IMR-90 (cell line): ENCODE measurements at regions not wholly inside any gene's neighbourhood (a gene's known extent, or its start where the extent isn't known, plus 50 kb on each side); places are given as distances from the start of the nearest gene placed in this dataset.

Experiments used
- ATAC-seq: fragments of 200-7000 bp; cut with Tn5 transposase; 2 replicates; pipeline ENCODE4 v1.9.1; 2020; ENCODE audit warnings: low read depth, mild to moderate bottlenecking, moderate library complexity
- BruUV-seq: library from RNA; stranded (reverse); fragments of 400-500 nt; replicated peaks from 2 replicates; lab custom pipeline; 2021; lab: Mats Ljungman, UMichigan
- CTCF ChIA-PET: fragments of 300-600 bp; formaldehyde crosslinking; extraction: SDS; loops from one replicate; lab custom pipeline; 2021; ENCODE audit warnings: antibody characterized with exemption; lab: Yijun Ruan, JAX
- POLR2A ChIA-PET: fragments of 300-600 bp; sonication (Branson Sonifier 250); formaldehyde crosslinking; loops from one replicate; lab custom pipeline; 2022; ENCODE audit warnings: antibody characterized with exemption; ENCODE audit not compliant: unreplicated experiment; lab: Charles Lee
- DNase-seq: peaks from one replicate; pipeline ENCODE4 v3.0.0; 2013
- H2AFZ ChIP-seq: replicated peaks from 2 replicates; pipeline ENCODE3; 2013; ENCODE audit warnings: low read length, mild to moderate bottlenecking; ENCODE audit not compliant: poor library complexity
- H2AK5ac ChIP-seq: 2 replicates; pipeline ENCODE4 v1.6.1; 2013; ENCODE audit warnings: low read depth, low read length, inconsistent platforms
- H2AK9ac ChIP-seq: replicated peaks from 2 replicates; pipeline ENCODE3; 2013; ENCODE audit warnings: mild to moderate bottlenecking, low read depth, low read length, moderate library complexity; ENCODE audit not compliant: poor library complexity
- H2BK120ac ChIP-seq: 2 replicates; pipeline ENCODE4 v1.6.1; 2013; ENCODE audit warnings: low read depth, low read length, inconsistent platforms
- H2BK15ac ChIP-seq: 3 replicates; pipeline ENCODE4 v1.6.1; 2013; ENCODE audit warnings: low read depth, low read length, inconsistent platforms
- H2BK20ac ChIP-seq: 2 replicates; pipeline ENCODE4 v1.6.1; 2013; ENCODE audit warnings: low read depth, mild to moderate bottlenecking, inconsistent platforms, low read length, moderate library complexity
- H2BK5ac ChIP-seq: 2 replicates; pipeline ENCODE4 v1.6.1; 2013; ENCODE audit warnings: mild to moderate bottlenecking, low read depth, low read length, inconsistent platforms; ENCODE audit not compliant: poor library complexity, severe bottlenecking
- H3K14ac ChIP-seq: replicated peaks from 2 replicates; pipeline ENCODE4 v1.6.1; 2013; ENCODE audit warnings: low read depth, low read length, inconsistent platforms
- H3K18ac ChIP-seq: 2 replicates; pipeline ENCODE4 v1.6.1; 2013; ENCODE audit warnings: low read depth, low read length, control low read depth
- H3K23ac ChIP-seq: 2 replicates; pipeline ENCODE4 v1.6.1; 2013; ENCODE audit warnings: low read depth, low read length, inconsistent platforms
- H3K27ac ChIP-seq: 2 replicates; pipeline ENCODE4 v1.5.1; 2013; ENCODE audit warnings: mild to moderate bottlenecking, control low read depth, low read length; ENCODE audit not compliant: insufficient read depth
- H3K27me3 ChIP-seq: 2 replicates; pipeline ENCODE4 v1.6.1; 2013; ENCODE audit warnings: low read length; ENCODE audit not compliant: control insufficient read depth, insufficient read depth
- H3K36me3 ChIP-seq: 2 replicates; pipeline ENCODE4 v1.6.1; 2013; ENCODE audit warnings: low read length, mixed read lengths; ENCODE audit not compliant: control insufficient read depth, insufficient read depth
- H3K4ac ChIP-seq: 2 replicates; pipeline ENCODE4 v1.6.1; 2013; ENCODE audit warnings: low read depth, low read length, inconsistent platforms
- H3K4me1 ChIP-seq: 2 replicates; pipeline ENCODE4 v1.6.1; 2013; ENCODE audit warnings: low read length, mixed read lengths; ENCODE audit not compliant: control insufficient read depth, insufficient read depth
- H3K4me2 ChIP-seq: 2 replicates; pipeline ENCODE4 v1.6.1; 2013; ENCODE audit warnings: low read depth, mild to moderate bottlenecking, control low read depth, low read length, moderate library complexity
- H3K4me3 ChIP-seq: 2 replicates; pipeline ENCODE4 v1.5.1; 2013; ENCODE audit warnings: low read depth, mild to moderate bottlenecking, control low read depth, low read length, moderate library complexity; ENCODE audit not compliant: insufficient read depth
- H3K56ac ChIP-seq: 2 replicates; pipeline ENCODE4 v1.6.1; 2013; ENCODE audit warnings: low read length, inconsistent platforms; ENCODE audit not compliant: insufficient read depth; ENCODE audit errors: extremely low read depth
- H3K79me1 ChIP-seq, 2 experiments: 2 replicates each; pipeline ENCODE4 v1.6.1; 2013; ENCODE audit warnings: low read length in 2 of 2, inconsistent platforms in 1 of 2, low read depth in 1 of 2
- H3K9ac ChIP-seq: 2 replicates; pipeline ENCODE4 v1.6.1; 2013; ENCODE audit warnings: low read depth, low read length, control low read depth
- H3K9me1 ChIP-seq: 2 replicates; pipeline ENCODE4 v1.6.1; 2013; ENCODE audit warnings: low read length, inconsistent platforms; ENCODE audit not compliant: insufficient read depth
- H3K9me3 ChIP-seq: 2 replicates; pipeline ENCODE4 v1.6.1; 2013; ENCODE audit warnings: low read length; ENCODE audit not compliant: control insufficient read depth, insufficient read depth
- H4K20me1 ChIP-seq: 2 replicates; pipeline ENCODE4 v1.6.1; 2013; ENCODE audit warnings: low read length, inconsistent platforms; ENCODE audit not compliant: insufficient read depth
- H4K5ac ChIP-seq: 2 replicates; pipeline ENCODE4 v1.6.1; 2013; ENCODE audit warnings: mild to moderate bottlenecking, low read depth, low read length, control low read depth
- H4K8ac ChIP-seq, 2 experiments: 2 replicates each; pipeline ENCODE4 v1.6.1; 2013; ENCODE audit warnings: low read depth in 2 of 2, low read length in 2 of 2, control low read depth in 1 of 2, inconsistent platforms in 1 of 2
- H4K91ac ChIP-seq: 2 replicates; pipeline ENCODE4 v1.6.1; 2013; ENCODE audit warnings: low read depth, low read length, inconsistent platforms; ENCODE audit not compliant: insufficient read depth
- BHLHE40 ChIP-seq: fragments of 150-350 bp; IDR thresholded peaks from 2 replicates; pipeline ENCODE4 v1.6.1; 2016; ENCODE audit warnings: mild to moderate bottlenecking, low read depth, low read length
- CEBPB ChIP-seq: IDR thresholded peaks from 2 replicates; pipeline ENCODE4 v1.6.1; 2012; ENCODE audit warnings: low read depth, low read length, improper control_type of control experiment
- FOS ChIP-seq: fragments of 150-350 bp; IDR thresholded peaks from 2 replicates; pipeline ENCODE4 v1.6.1; 2016; ENCODE audit warnings: low read depth, low read length
- MAZ ChIP-seq: IDR thresholded peaks from 2 replicates; pipeline ENCODE4 v1.6.1; 2012; ENCODE audit warnings: low read depth, mild to moderate bottlenecking, low read length, improper control_type of control experiment, moderate library complexity, borderline replicate concordance
- MXI1 ChIP-seq: IDR thresholded peaks from 2 replicates; pipeline ENCODE4 v1.6.1; 2012; ENCODE audit warnings: low read depth, mild to moderate bottlenecking, low read length, moderate library complexity, borderline replicate concordance
- NFE2L2 ChIP-seq: fragments of 150-350 bp; IDR thresholded peaks from 2 replicates; pipeline ENCODE4 v1.6.1; 2016; ENCODE audit warnings: low read depth, mild to moderate bottlenecking, low read length
- POLR2A ChIP-seq: IDR thresholded peaks from 2 replicates; pipeline ENCODE4 v1.6.1; 2012; ENCODE audit warnings: mild to moderate bottlenecking, low read depth, low read length
- RFX5 ChIP-seq: IDR thresholded peaks from 2 replicates; pipeline ENCODE4 v1.8.0; 2012; ENCODE audit warnings: low read depth, mild to moderate bottlenecking, low read length, moderate library complexity
- WGBS, 2 experiments: methylation state at CpG; one replicate each; pipeline versions ENCODE4 v1.1.5 to v1.1.7; 2013; ENCODE audit warnings: missing lambda C conversion rate in 2 of 2; ENCODE audit not compliant: insufficient read length in 1 of 2; ENCODE audit errors: extremely low coverage in 2 of 2; 5-methylcytosine and 5-hydroxymethylcytosine counted together
- dilution Hi-C: fragments of 300-500 bp; cut with HindIII; formaldehyde crosslinking; loops from one replicate; pipeline ENCODE4 v1.14.3; 2018; ENCODE audit warnings: low sequenced_read_pairs; ENCODE audit not compliant: unreplicated experiment
- in situ Hi-C: fragments of 300-500 bp; cut with MboI; formaldehyde crosslinking; loops from 3 replicates; pipeline ENCODE4 v1.14.3; 2019; ENCODE audit warnings: low sequenced_read_pairs, inconsistent platforms, mixed read lengths
- intact Hi-C: fragments of 100-400 bp; cut with micrococcal nuclease; formaldehyde crosslinking; loops from 2 replicates; pipeline ENCODE4 v1.10.0; 2022
- TF ChIP-seq, protein P1 (sequence below): fragments of 150-350 bp; IDR thresholded peaks from 2 replicates; pipeline ENCODE4 v1.6.1; 2016; ENCODE audit warnings: low read depth, mild to moderate bottlenecking, low read length, moderate library complexity, borderline replicate concordance
- TF ChIP-seq, protein P2 (sequence below): fragments of 150-350 bp; IDR thresholded peaks from 2 replicates; pipeline ENCODE4 v1.6.1; 2017; ENCODE audit warnings: mild to moderate bottlenecking, antibody characterized with exemption, low read length, low read depth

- H4K5ac ChIP-seq: no peak overlapping the region
- H3K9ac ChIP-seq: no peak overlapping the region
- no peaks in the 10 kb centered on the region for H3K79me1 ChIP-seq
- dilution Hi-C loops (no loop called here), in situ Hi-C loops (no loop called here), intact Hi-C loops (no loop called here)
- H2BK5ac ChIP-seq: no peak overlapping the region
- no peak overlapping the region for H3K56ac ChIP-seq
- no peak overlapping the region for H2BK120ac ChIP-seq
- no peak overlapping the region for H3K4me2 ChIP-seq
- no peak overlapping the region for H2BK15ac ChIP-seq
- no peak for DNase-seq
- peaks cover 8% of the 10 kb centered on the region for H3K9me3 ChIP-seq
- no peak overlapping the region for H2AK9ac ChIP-seq
- H3K36me3 ChIP-seq: no peaks in the 10 kb centered on the region
- no TSS peak for BruUV-seq
- H3K23ac ChIP-seq: no peak overlapping the region
- no peak overlapping the region for H4K8ac ChIP-seq
- no peak overlapping the region for H4K91ac ChIP-seq
- H3K9me1 ChIP-seq: no peaks in the 10 kb centered on the region
- H3K4me3 ChIP-seq: no peak overlapping the region
- ChIA-PET POLR2A (no interaction called here), CTCF (no interaction called here)
- H4K20me1 ChIP-seq: no peaks in the 10 kb centered on the region
- no peak overlapping the region for H2AK5ac ChIP-seq
- H3K27ac ChIP-seq: no peak overlapping the region
- H3K14ac ChIP-seq: no peak overlapping the region
- H3K27me3 ChIP-seq: no peaks in the 10 kb centered on the region
- ATAC-seq: no peak
- no peak overlapping the region for H2AFZ ChIP-seq
- no CpG with 5 or more reads among the region's 2 CpGs for WGBS, 2 experiments
- no peak overlapping the region for H2BK20ac ChIP-seq
- no peak overlapping the region for H3K18ac ChIP-seq
- H3K4me1 ChIP-seq: no peaks in the 10 kb centered on the region
- no peak overlapping the region for H3K4ac ChIP-seq
- TF ChIP-seq, protein P1, sequence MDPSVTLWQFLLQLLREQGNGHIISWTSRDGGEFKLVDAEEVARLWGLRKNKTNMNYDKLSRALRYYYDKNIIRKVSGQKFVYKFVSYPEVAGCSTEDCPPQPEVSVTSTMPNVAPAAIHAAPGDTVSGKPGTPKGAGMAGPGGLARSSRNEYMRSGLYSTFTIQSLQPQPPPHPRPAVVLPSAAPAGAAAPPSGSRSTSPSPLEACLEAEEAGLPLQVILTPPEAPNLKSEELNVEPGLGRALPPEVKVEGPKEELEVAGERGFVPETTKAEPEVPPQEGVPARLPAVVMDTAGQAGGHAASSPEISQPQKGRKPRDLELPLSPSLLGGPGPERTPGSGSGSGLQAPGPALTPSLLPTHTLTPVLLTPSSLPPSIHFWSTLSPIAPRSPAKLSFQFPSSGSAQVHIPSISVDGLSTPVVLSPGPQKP: no peak
- TF ChIP-seq CEBPB: no peak
- TF ChIP-seq FOS: no peak
- no peak for TF ChIP-seq NFE2L2
- TF ChIP-seq BHLHE40: no peak
- TF ChIP-seq MXI1: no peak
- TF ChIP-seq, protein P2, sequence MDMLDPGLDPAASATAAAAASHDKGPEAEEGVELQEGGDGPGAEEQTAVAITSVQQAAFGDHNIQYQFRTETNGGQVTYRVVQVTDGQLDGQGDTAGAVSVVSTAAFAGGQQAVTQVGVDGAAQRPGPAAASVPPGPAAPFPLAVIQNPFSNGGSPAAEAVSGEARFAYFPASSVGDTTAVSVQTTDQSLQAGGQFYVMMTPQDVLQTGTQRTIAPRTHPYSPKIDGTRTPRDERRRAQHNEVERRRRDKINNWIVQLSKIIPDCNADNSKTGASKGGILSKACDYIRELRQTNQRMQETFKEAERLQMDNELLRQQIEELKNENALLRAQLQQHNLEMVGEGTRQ: no peak
- TF ChIP-seq RFX5: no peak
- no peak for TF ChIP-seq MAZ
- no peak for TF ChIP-seq POLR2A
Observed at GRCh38 chr16:31785126-31785525, 88.5 kb upstream of the ZNF267 start.
